GM12892 (cell line): ENCODE measurements at regions not wholly inside any gene's neighbourhood (a gene's known extent, or its start where the extent isn't known, plus 50 kb on each side); places are given as distances from the start of the nearest gene placed in this dataset.

Experiments used
- POLR2A ChIP-seq: IDR thresholded peaks from 2 replicates; pipeline ENCODE4 v1.6.1; 2011; ENCODE audit warnings: low read depth, low read length, control low read depth
- POLR2AphosphoS5 ChIP-seq: IDR thresholded peaks from 2 replicates; pipeline ENCODE4 v1.6.1; 2011; ENCODE audit warnings: low read depth, low read length, control low read depth
- TAF1 ChIP-seq: IDR thresholded peaks from 2 replicates; pipeline ENCODE4 v1.6.1; 2011; ENCODE audit warnings: low read depth, mild to moderate bottlenecking, control low read depth, low read length, borderline replicate concordance

DNA sequence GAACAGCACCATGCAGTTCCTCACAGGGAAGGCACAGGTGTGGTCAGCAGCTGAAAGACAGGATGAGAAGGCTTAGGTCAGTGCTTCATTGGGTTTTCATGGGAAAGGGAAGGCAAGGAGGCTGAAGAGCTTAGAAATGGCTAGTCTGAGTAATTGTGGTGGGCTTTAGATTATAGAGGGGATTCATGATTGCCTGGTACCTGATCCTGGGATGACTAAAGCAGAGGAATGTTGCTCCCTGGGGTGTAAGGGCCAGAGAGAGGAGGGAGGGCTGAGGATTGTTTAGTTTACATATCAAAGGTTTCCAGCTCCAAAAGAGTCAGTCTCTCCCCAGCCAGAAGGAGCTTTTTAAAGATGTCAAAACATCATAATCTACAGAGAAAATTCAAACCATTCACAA, 396.3 kb upstream of the POM121L12 start:
- TF ChIP-seq POLR2AphosphoS5 (no peak), POLR2A (no peak), TAF1 (no peak)
